Thyroid gland (tissue), 4 donors: ENCODE measurements at regions not wholly inside any gene's neighbourhood (a gene's known extent, or its start where the extent isn't known, plus 50 kb on each side); places are given as distances from the start of the nearest gene placed in this dataset.

Experiments used
- DNase-seq, 2 donors: peaks; one replicate each; pipeline ENCODE4 v3.0.0-alpha.2; 2019
- H3K27ac ChIP-seq, 3 donors: fragments of 200-600 bp; sonication (generic); 1 replicate in 2 of 3; 2 replicates in 1 of 3; pipeline ENCODE4 v1.5.1; 2016 to 2019; ENCODE audit warnings: mild to moderate bottlenecking in 1 of 3, moderate library complexity in 1 of 3
- H3K27me3 ChIP-seq: fragments of 200-600 bp; sonication (generic); one replicate; pipeline ENCODE4 v1.5.1; 2019
- H3K36me3 ChIP-seq, 2 donors: fragments of 200-600 bp; sonication (generic); one replicate each; pipeline ENCODE4 v1.5.1; 2016 to 2019
- H3K4me1 ChIP-seq, 2 donors: fragments of 200-600 bp; sonication (generic); one replicate each; pipeline ENCODE4 v1.5.1; 2017 to 2019
- H3K4me3 ChIP-seq, 3 donors: fragments of 200-600 bp; sonication (generic); replicated peaks in 1 of 3; 1 replicate in 2 of 3; 2 replicates in 1 of 3; pipeline ENCODE4 v1.5.1; 2016; ENCODE audit warnings: mild to moderate bottlenecking in 1 of 3
- H3K9me3 ChIP-seq: fragments of 200-600 bp; sonication (generic); one replicate; pipeline ENCODE4 v1.5.1; 2017
- POLR2A ChIP-seq, 2 donors: fragments of 450-650 bp; IDR thresholded peaks; one replicate each; pipeline ENCODE4 v1.6.1; 2017; ENCODE audit warnings: antibody characterized with exemption in 2 of 2, mild to moderate bottlenecking in 2 of 2, moderate library complexity in 1 of 2
- WGBS, 2 donors: methylation state at CpG; one replicate each; pipeline ENCODE4 v1.1.5; 2017; 5-methylcytosine and 5-hydroxymethylcytosine counted together
- intact Hi-C: fragments of 100-400 bp; cut with DNase I; formaldehyde crosslinking; loops from one replicate; pipeline ENCODE4 v1.15.1; 2023
- TF ChIP-seq, protein P1 (sequence below), 6 experiments: fragments of 200-600 bp in 3 of 6; fragments of 450-650 bp in 3 of 6; sonication (generic) in 3 of 6; IDR thresholded peaks; one replicate each; pipeline ENCODE4 v1.5.1; 2016 to 2019; ENCODE audit warnings: antibody characterized with exemption in 6 of 6, mild to moderate bottlenecking in 2 of 6, inconsistent platforms in 1 of 6, moderate library complexity in 1 of 6

DNA sequence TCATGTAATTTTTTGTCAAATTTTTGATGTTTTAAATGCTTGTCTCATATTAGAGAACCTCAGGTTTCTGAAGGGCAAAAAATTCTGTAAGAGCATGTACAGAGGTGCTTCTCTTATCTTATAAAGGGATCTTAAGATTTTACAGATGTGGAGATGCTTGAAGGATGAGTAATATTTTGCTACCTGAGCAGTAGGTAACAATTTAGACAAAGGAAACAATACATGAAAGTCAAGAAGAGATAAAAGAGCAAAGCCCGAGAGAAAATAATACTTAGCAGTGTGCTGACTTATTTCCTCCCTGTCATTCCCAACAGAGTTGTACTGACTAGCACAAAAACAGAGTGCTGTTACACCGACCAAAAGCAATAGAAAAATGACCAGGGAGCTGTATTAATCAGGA is 98.1 kb upstream of the PTPRR start:
- no peak overlapping the region for H3K27ac ChIP-seq
- 84 to 87% methylated on average over 2 of the region's 2 CpGs for WGBS, 2 donors
- no peaks in the 10 kb centered on the region for H3K36me3 ChIP-seq
- no peak for DNase-seq
- no peak overlapping the region for H3K4me3 ChIP-seq
- TF ChIP-seq, protein P1, sequence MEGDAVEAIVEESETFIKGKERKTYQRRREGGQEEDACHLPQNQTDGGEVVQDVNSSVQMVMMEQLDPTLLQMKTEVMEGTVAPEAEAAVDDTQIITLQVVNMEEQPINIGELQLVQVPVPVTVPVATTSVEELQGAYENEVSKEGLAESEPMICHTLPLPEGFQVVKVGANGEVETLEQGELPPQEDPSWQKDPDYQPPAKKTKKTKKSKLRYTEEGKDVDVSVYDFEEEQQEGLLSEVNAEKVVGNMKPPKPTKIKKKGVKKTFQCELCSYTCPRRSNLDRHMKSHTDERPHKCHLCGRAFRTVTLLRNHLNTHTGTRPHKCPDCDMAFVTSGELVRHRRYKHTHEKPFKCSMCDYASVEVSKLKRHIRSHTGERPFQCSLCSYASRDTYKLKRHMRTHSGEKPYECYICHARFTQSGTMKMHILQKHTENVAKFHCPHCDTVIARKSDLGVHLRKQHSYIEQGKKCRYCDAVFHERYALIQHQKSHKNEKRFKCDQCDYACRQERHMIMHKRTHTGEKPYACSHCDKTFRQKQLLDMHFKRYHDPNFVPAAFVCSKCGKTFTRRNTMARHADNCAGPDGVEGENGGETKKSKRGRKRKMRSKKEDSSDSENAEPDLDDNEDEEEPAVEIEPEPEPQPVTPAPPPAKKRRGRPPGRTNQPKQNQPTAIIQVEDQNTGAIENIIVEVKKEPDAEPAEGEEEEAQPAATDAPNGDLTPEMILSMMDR (IDR thresholded peaks at IDR 0.05) = no peak
- TF ChIP-seq POLR2A (IDR thresholded peaks at IDR 0.05) = no peak
- H3K4me1 ChIP-seq = no peaks in the 10 kb centered on the region
- H3K27me3 ChIP-seq = no peaks in the 10 kb centered on the region
- no peaks in the 10 kb centered on the region for H3K9me3 ChIP-seq
- intact Hi-C loops = no loop called here

DNA sequence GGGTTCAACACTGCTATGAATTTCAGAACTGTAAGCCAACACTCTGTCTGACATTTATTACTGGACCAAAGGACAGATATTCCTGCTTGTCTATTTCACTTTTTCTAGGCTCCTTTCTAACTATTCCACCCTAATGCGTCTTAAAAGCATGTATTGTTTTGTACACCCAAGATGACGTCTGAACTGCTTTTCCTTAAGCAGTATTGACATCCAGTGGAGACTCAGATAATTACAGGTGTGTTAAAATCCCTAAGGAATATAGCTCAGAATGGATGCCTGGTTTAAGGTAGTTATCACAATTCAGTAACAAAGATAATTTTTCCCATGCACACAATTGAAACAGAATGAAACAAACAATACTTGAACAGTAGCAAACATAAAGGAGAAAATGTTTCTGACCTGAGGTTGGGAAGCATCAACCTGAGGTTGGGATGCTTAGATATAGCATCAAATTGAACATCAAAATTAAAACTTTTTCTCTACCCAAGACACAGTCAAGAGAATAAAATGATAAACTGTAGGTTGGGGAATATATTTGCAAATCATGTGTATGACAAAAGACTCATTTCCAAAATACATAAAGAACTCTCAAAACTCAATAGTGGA is 93.7 kb upstream of the PTPRR start:
- TF ChIP-seq POLR2A (IDR thresholded peaks at IDR 0.05) = no peak
- TF ChIP-seq, protein P1 (IDR thresholded peaks at IDR 0.05) = peak in 4 of 6 experiments; percentile 36 to 90 (median 67)
- Histone ChIP-seq H3K27ac (no peak overlapping the region), H3K27me3 (no peaks in the 10 kb centered on the region), H3K4me3 (no peak overlapping the region), H3K36me3 (no peaks in the 10 kb centered on the region), H3K9me3 (no peaks in the 10 kb centered on the region), H3K4me1 (no peaks in the 10 kb centered on the region)
- intact Hi-C loops = no loop called here
- 17 to 28% methylated on average over 2 of the region's 2 CpGs for WGBS, 2 donors
- DNase-seq = no peak

DNA sequence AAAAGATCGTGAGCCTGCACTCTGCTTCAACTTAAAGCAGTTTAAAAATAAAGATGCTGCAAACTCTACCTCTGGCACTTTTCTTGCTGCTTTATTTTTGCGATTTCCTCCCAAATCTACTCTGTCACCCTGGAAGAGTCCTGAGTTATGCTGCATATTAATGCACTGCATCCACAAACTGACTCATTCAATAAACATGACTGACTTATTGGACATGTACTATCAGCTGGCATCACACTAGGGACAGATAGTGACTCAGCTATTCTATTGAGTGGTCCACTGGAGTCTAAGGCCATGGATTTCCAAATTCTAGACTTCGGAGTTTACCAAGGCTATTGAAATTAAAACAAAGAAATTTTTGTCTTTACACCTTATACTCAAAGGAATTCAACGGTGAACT is 90.7 kb upstream of the PTPRR start:
- DNase-seq = no peak
- 80 to 89% methylated on average over 4 of the region's 4 CpGs for WGBS, 2 donors
- Histone ChIP-seq H3K27ac (no peak overlapping the region), H3K4me3 (no peak overlapping the region), H3K36me3 (no peaks in the 10 kb centered on the region), H3K4me1 (no peaks in the 10 kb centered on the region), H3K9me3 (no peaks in the 10 kb centered on the region), H3K27me3 (no peaks in the 10 kb centered on the region)
- intact Hi-C loops = no loop called here
- no peak for TF ChIP-seq POLR2A (IDR thresholded peaks at IDR 0.05)
- TF ChIP-seq, protein P1 (IDR thresholded peaks at IDR 0.05) = no peak

DNA sequence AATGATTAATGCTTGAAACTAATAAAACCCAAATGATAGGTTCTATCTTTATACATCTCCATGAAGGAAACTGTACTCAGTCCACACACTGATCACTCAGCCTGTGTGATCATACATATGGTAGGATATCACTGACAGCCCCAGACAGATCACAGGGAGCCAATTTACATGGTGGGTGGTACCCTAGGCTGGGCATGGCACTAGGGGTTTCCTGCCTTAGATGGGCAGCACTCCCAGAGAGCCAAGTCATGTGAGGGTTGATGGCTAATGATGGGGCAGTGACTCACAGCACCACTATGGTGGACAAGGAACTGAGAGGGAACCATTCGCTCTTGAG is 89.6 kb upstream of the PTPRR start:
- Histone ChIP-seq H3K36me3 (no peaks in the 10 kb centered on the region), H3K9me3 (no peaks in the 10 kb centered on the region), H3K27ac (no peak overlapping the region), H3K27me3 (no peaks in the 10 kb centered on the region), H3K4me3 (no peak overlapping the region), H3K4me1 (no peaks in the 10 kb centered on the region)
- 91 to 93% methylated on average over 1 of the region's 1 CpG for WGBS, 2 donors
- intact Hi-C loops = no loop called here
- DNase-seq = no peak
- TF ChIP-seq, protein P1 (IDR thresholded peaks at IDR 0.05) = no peak
- no peak for TF ChIP-seq POLR2A (IDR thresholded peaks at IDR 0.05)

DNA sequence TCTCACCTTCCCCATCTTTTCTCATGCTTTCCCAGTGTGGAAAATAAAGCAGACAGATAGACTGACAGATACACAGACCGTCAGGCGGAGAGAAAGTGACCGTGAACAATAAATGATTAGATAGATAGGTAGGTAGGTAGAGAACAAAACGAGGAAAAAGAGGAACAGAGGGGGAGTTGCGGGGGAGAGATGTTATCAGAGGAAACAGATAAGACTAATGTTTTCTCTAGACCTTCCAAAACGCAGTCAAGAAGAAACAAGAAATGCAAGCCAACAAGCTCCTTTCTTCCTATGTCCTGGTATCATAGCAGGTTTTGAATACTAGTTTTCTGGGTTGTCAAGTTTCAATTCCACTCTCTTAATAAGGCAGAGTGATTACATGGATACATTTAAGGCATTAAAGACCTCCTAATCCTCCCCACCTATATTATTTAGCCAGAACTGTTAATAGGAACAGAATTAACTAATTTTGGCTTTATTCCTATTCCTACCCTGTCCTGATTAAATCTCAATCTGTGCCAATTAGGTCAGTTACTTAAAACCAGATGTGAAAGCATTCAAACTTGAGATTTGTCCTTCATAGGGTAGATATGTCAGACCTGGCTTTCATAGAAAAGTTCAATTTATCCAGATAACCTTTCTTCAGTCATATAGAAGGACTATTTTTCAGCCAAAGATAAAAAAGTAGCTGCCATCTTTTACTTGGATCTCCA is 89.0 kb upstream of the PTPRR start:
- intact Hi-C loops = no loop called here
- H3K36me3 ChIP-seq = no peaks in the 10 kb centered on the region
- H3K4me3 ChIP-seq = no peak overlapping the region
- TF ChIP-seq, protein P1 (IDR thresholded peaks at IDR 0.05) = no peak
- no peak for TF ChIP-seq POLR2A (IDR thresholded peaks at IDR 0.05)
- DNase-seq = no peak
- 42 to 48% methylated on average over 6 of the region's 6 CpGs for WGBS, 2 donors
- no peaks in the 10 kb centered on the region for H3K4me1 ChIP-seq
- H3K9me3 ChIP-seq = no peaks in the 10 kb centered on the region
- H3K27ac ChIP-seq = no peak overlapping the region
- H3K27me3 ChIP-seq = no peaks in the 10 kb centered on the region
